H9 (cell line): ENCODE measurements at regions not wholly inside any gene's neighbourhood (a gene's known extent, or its start where the extent isn't known, plus 50 kb on each side); places are given as distances from the start of the nearest gene placed in this dataset.

Source experiments
- DNase-seq: peaks from one replicate; pipeline ENCODE4 v3.0.0-alpha.2; 2017
- H2AFZ ChIP-seq: one replicate; pipeline ENCODE4 v1.6.1; 2013; ENCODE audit warnings: mild to moderate bottlenecking, low read length, control low read depth, moderate library complexity
- H2AK5ac ChIP-seq: 2 replicates; pipeline ENCODE4 v1.6.1; 2013; ENCODE audit warnings: low read length, control low read depth, mixed read lengths; ENCODE audit not compliant: insufficient read length
- H2BK120ac ChIP-seq: one replicate; pipeline ENCODE4 v1.6.1; 2013; ENCODE audit warnings: low read depth, mild to moderate bottlenecking, low read length, control low read depth, inconsistent platforms; ENCODE audit not compliant: poor library complexity, severe bottlenecking
- H2BK12ac ChIP-seq: 2 replicates; pipeline ENCODE4 v1.6.1; 2013; ENCODE audit warnings: low read length, control low read depth, mixed read lengths, low read depth; ENCODE audit not compliant: insufficient read length
- H2BK15ac ChIP-seq: 2 replicates; pipeline ENCODE4 v1.6.1; 2013; ENCODE audit warnings: low read depth, low read length, control low read depth
- H2BK20ac ChIP-seq: one replicate; pipeline ENCODE4 v1.6.1; 2013; ENCODE audit warnings: low read depth, mild to moderate bottlenecking, low read length, control low read depth, inconsistent platforms; ENCODE audit not compliant: poor library complexity, severe bottlenecking
- H2BK5ac ChIP-seq: 2 replicates; pipeline ENCODE4 v1.6.1; 2013; ENCODE audit warnings: low read length, control low read depth, mixed read lengths; ENCODE audit not compliant: insufficient read length
- H3K14ac ChIP-seq: 2 replicates; pipeline ENCODE4 v1.6.1; 2013; ENCODE audit warnings: low read length, control low read depth; ENCODE audit not compliant: insufficient read depth
- H3K18ac ChIP-seq: 2 replicates; pipeline ENCODE4 v1.6.1; 2013; ENCODE audit warnings: low read depth, mild to moderate bottlenecking, mixed read lengths, low read length, control low read depth; ENCODE audit not compliant: insufficient read length
- H3K23ac ChIP-seq: 2 replicates; pipeline ENCODE4 v1.6.1; 2013; ENCODE audit warnings: low read length, control low read depth, mixed read lengths, low read depth; ENCODE audit not compliant: insufficient read length
- H3K23me2 ChIP-seq: 2 replicates; pipeline ENCODE4 v1.6.1; 2013; ENCODE audit warnings: low read depth, mild to moderate bottlenecking, mixed read lengths, low read length, control low read depth; ENCODE audit not compliant: insufficient read length, poor library complexity, severe bottlenecking
- H3K27ac ChIP-seq: 2 replicates; pipeline ENCODE4 v1.5.1; 2013; ENCODE audit warnings: low read length, control low read depth, mixed read lengths, low read depth; ENCODE audit not compliant: insufficient read length
- H3K27me3 ChIP-seq: 2 replicates; pipeline ENCODE4 v1.6.1; 2013; ENCODE audit warnings: low read length, control low read depth, inconsistent platforms; ENCODE audit not compliant: insufficient read depth
- H3K4ac ChIP-seq: 2 replicates; pipeline ENCODE4 v1.6.1; 2013; ENCODE audit warnings: low read depth, mild to moderate bottlenecking, control low read depth, inconsistent platforms, low read length, moderate library complexity
- H3K4me1 ChIP-seq: 2 replicates; pipeline ENCODE4 v1.6.1; 2013; ENCODE audit warnings: low read length, control low read depth, inconsistent platforms; ENCODE audit not compliant: insufficient read depth
- H3K4me2 ChIP-seq: 2 replicates; pipeline ENCODE4 v1.6.1; 2013; ENCODE audit warnings: low read length, control low read depth, mixed read lengths; ENCODE audit not compliant: insufficient read length, insufficient read depth
- H3K56ac ChIP-seq: 2 replicates; pipeline ENCODE4 v1.6.1; 2013; ENCODE audit warnings: low read depth, mild to moderate bottlenecking, mixed read lengths, low read length, control low read depth; ENCODE audit not compliant: insufficient read length
- H3K79me1 ChIP-seq: 2 replicates; pipeline ENCODE4 v1.6.1; 2013; ENCODE audit warnings: low read depth, mild to moderate bottlenecking, moderate library complexity, low read length, control low read depth, inconsistent platforms; ENCODE audit not compliant: insufficient read depth, poor library complexity, severe bottlenecking
- H3K79me2 ChIP-seq: 2 replicates; pipeline ENCODE4 v1.6.1; 2013; ENCODE audit warnings: low read length, control low read depth, inconsistent platforms; ENCODE audit not compliant: insufficient read depth
- H3K9ac ChIP-seq: 2 replicates; pipeline ENCODE4 v1.6.1; 2013; ENCODE audit warnings: low read length, control low read depth, mixed read lengths; ENCODE audit not compliant: insufficient read length; ENCODE audit errors: extremely low read depth
- H3K9me3 ChIP-seq: one replicate; pipeline ENCODE4 v1.6.1; 2013; ENCODE audit warnings: low read depth, low read length, inconsistent platforms; ENCODE audit not compliant: control insufficient read depth
- H3T11ph ChIP-seq: one replicate; pipeline ENCODE4 v1.6.1; 2013; ENCODE audit warnings: mild to moderate bottlenecking, low read length, control low read depth, inconsistent platforms
- H4K20me1 ChIP-seq: one replicate; pipeline ENCODE4 v1.6.1; 2013; ENCODE audit not compliant: control insufficient read depth, insufficient read length, insufficient read depth
- H4K5ac ChIP-seq: 2 replicates; pipeline ENCODE4 v1.6.1; 2013; ENCODE audit warnings: low read depth, mild to moderate bottlenecking, mixed read lengths, low read length, control low read depth; ENCODE audit not compliant: insufficient read length
- H4K8ac ChIP-seq: replicated peaks from 2 replicates; pipeline ENCODE4 v1.6.1; 2013; ENCODE audit warnings: low read length, control low read depth, mixed read lengths, low read depth; ENCODE audit not compliant: insufficient read length
- H4K91ac ChIP-seq: 2 replicates; pipeline ENCODE4 v1.6.1; 2013; ENCODE audit warnings: low read depth, mild to moderate bottlenecking, moderate library complexity, mixed read lengths, low read length, control low read depth; ENCODE audit not compliant: insufficient read length
- H3K27ac Mint-ChIP-seq, 3 experiments: 2 replicates in 2 of 3; 3 replicates in 1 of 3; pipeline ENCODE4 v1.8.0; 2020 to 2021; ENCODE audit warnings: mixed read lengths in 3 of 3, mild to moderate bottlenecking in 1 of 3, moderate library complexity in 1 of 3
- H3K27me3 Mint-ChIP-seq: 2 replicates; pipeline ENCODE4 v1.8.0; 2021; ENCODE audit warnings: low read depth, mild to moderate bottlenecking, moderate library complexity, mixed read lengths
- H3K36me3 Mint-ChIP-seq, 3 experiments: 2 replicates in 2 of 3; 3 replicates in 1 of 3; pipeline ENCODE4 v1.8.0; 2020 to 2021; ENCODE audit warnings: low read depth in 3 of 3, mixed read lengths in 3 of 3; ENCODE audit not compliant: insufficient read depth in 1 of 3
- H3K4me1 Mint-ChIP-seq, 2 experiments: 2 replicates each; pipeline ENCODE4 v1.8.0; 2020; ENCODE audit warnings: mixed read lengths in 2 of 2
- H3K4me3 Mint-ChIP-seq, 2 experiments: 2 replicates in 1 of 2; 3 replicates in 1 of 2; pipeline ENCODE4 v1.8.0; 2020 to 2021; ENCODE audit warnings: mild to moderate bottlenecking in 2 of 2, mixed read lengths in 2 of 2, moderate library complexity in 1 of 2
- H3K9me3 Mint-ChIP-seq, 2 experiments: 2 replicates in 1 of 2; 3 replicates in 1 of 2; pipeline ENCODE4 v1.8.0; 2020; ENCODE audit warnings: mild to moderate bottlenecking in 2 of 2, mixed read lengths in 2 of 2, moderate library complexity in 1 of 2
- CTCF ChIP-seq: fragments of 200-600 bp; sonication (generic); conservative IDR thresholded peaks from 3 replicates; pipeline ENCODE4 v1.8.0; 2021; ENCODE audit warnings: antibody characterized with exemption, mild to moderate bottlenecking
- WGBS: extraction: QIAGEN DNeasy Blood & Tissue Kit; methylation state at CpG from one replicate; pipeline ENCODE4 v1.1.7; 2013; ENCODE audit warnings: missing lambda C conversion rate, low lambda C conversion rate, mixed read lengths; ENCODE audit not compliant: insufficient read length; ENCODE audit errors: extremely low coverage; 5-methylcytosine and 5-hydroxymethylcytosine counted together

- H2BK5ac ChIP-seq = no peak overlapping the region
- no peaks in the 10 kb centered on the region for H3K27me3 ChIP-seq
- H2AFZ ChIP-seq = no peak overlapping the region
- no peak overlapping the region for H2AK5ac ChIP-seq
- no peak overlapping the region for H3K18ac ChIP-seq
- H3K56ac ChIP-seq = no peak overlapping the region
- H3K4me2 ChIP-seq = no peak overlapping the region
- no peak for DNase-seq
- no peaks in the 10 kb centered on the region for H3K79me2 ChIP-seq
- no peak overlapping the region for H4K91ac ChIP-seq
- Mint-ChIP-seq H3K4me3 (no peak overlapping the region), H3K4me1 (peaks cover 15 to 21% of the 10 kb centered on the region in 2 experiments), H3K27ac (peak overlapping the region in 1 of 3 experiments; percentile 91; a peak in 1 of 7 replicates), H3K9me3 (peaks cover 0 to 4% of the 10 kb centered on the region in 2 experiments; a peak in 2 of 5 replicates), H3K36me3 (peaks cover 0 to 2% (median 0%) of the 10 kb centered on the region in 3 experiments; a peak in 2 of 7 replicates), H3K27me3 (peaks cover 1% of the 10 kb centered on the region; the same call in 1 of the 2 replicates)
- no peaks in the 10 kb centered on the region for H3K4me1 ChIP-seq
- H2BK20ac ChIP-seq = no peak overlapping the region
- H3K23me2 ChIP-seq = no peaks in the 10 kb centered on the region
- H2BK15ac ChIP-seq = no peak overlapping the region
- no peak overlapping the region for H3K9ac ChIP-seq
- no peak overlapping the region for H3K14ac ChIP-seq
- no peak overlapping the region for H3K27ac ChIP-seq
- no peak overlapping the region for H3K23ac ChIP-seq
- H3K4ac ChIP-seq = no peak overlapping the region
- H2BK12ac ChIP-seq = no peak overlapping the region
- TF ChIP-seq CTCF = no peak
- WGBS = no CpG with 5 or more reads among the region's 8 CpGs
- H4K8ac ChIP-seq = no peak overlapping the region
- no peaks in the 10 kb centered on the region for H4K20me1 ChIP-seq
- H3K9me3 ChIP-seq = no peaks in the 10 kb centered on the region
- H3K79me1 ChIP-seq = no peaks in the 10 kb centered on the region
- no peak overlapping the region for H4K5ac ChIP-seq
- H3T11ph ChIP-seq = no peak overlapping the region
- no peak overlapping the region for H2BK120ac ChIP-seq
Observed at GRCh38 chr2:45330637-45331409, 280.2 kb downstream of the SRBD1 start.
